MM.1S (cell line): ENCODE measurements at regions not wholly inside any gene's neighbourhood (a gene's known extent, or its start where the extent isn't known, plus 50 kb on each side); places are given as distances from the start of the nearest gene placed in this dataset.

Experiments used
- CTCF ChIP-seq: fragments of 300-600 bp; sonication (generic); IDR thresholded peaks from 2 replicates; pipeline ENCODE4 v1.5.1; 2016; ENCODE audit warnings: antibody characterized with exemption, low read length, mixed read lengths
- EZH2 ChIP-seq: fragments of 300-600 bp; sonication (generic); optimal IDR thresholded peaks from 2 replicates; pipeline ENCODE3; 2017; ENCODE audit warnings: low read depth, mild to moderate bottlenecking, antibody characterized with exemption, low read length, mixed read lengths
- EZH2phosphoT487 ChIP-seq: fragments of 300-600 bp; sonication (generic); IDR thresholded peaks from 2 replicates; pipeline ENCODE4 v1.6.1; 2018; ENCODE audit warnings: antibody characterized with exemption, low read length

DNA sequence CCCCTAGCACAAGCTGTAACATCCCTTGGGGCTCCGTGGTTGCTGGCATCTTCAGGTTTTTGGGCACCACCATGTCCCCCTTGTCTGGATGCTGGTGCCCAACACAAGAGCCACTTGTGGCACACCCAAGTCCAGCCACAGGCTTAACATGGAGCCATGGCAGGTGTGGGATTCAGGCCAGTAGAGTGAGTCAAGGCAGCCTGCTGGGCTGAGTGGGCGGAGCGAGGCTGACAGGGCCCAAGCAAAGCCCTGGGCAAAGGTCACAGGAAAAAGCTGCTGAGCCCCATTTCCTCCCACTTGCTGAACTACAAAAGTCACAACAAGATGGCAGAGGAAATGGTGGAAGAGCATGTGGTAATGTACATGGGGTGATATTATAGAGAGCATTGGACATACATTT is 950.7 kb upstream of the FLRT2 start:
- TF ChIP-seq EZH2phosphoT487 = no peak
- no peak for TF ChIP-seq CTCF
- no peak for TF ChIP-seq EZH2
